GM12878 (cell line): ENCODE measurements at regions not wholly inside any gene's neighbourhood (a gene's known extent, or its start where the extent isn't known, plus 50 kb on each side); places are given as distances from the start of the nearest gene placed in this dataset.

Experiments
- ATAC-seq: fragments of 200-7000 bp; cut with Tn5 transposase; 3 replicates; pipeline ENCODE4 v1.9.1; 2020; ENCODE audit warnings: mild to moderate bottlenecking, moderate library complexity
- BruUV-seq: library from RNA; stranded (reverse); fragments of 400-500 nt; replicated peaks from 2 replicates; lab custom pipeline; 2021; lab: Mats Ljungman, UMichigan
- CTCF ChIA-PET: fragments of 300-600 bp; sonication (Branson Sonifier 250); formaldehyde crosslinking; extraction: SDS; loops from one replicate; lab custom pipeline; 2021; ENCODE audit warnings: inconsistent platforms; lab: Yijun Ruan, JAX
- POLR2A ChIA-PET: fragments of 350-600 bp; formaldehyde crosslinking; extraction: SDS; loops from one replicate; lab custom pipeline; 2021; ENCODE audit warnings: inconsistent platforms; lab: Charles Lee
- RAD21 ChIA-PET: fragments of 300-600 bp; sonication (Branson Sonifier 250); formaldehyde crosslinking; loops from one replicate; lab custom pipeline; 2023; ENCODE audit warnings: antibody characterized with exemption; ENCODE audit not compliant: unreplicated experiment; lab: Charles Lee
- SMC1A ChIA-PET: fragments of 300-600 bp; sonication (Branson Sonifier 250); formaldehyde crosslinking; loops from one replicate; lab custom pipeline; 2023; ENCODE audit not compliant: unreplicated experiment, uncharacterized antibody; lab: Charles Lee
- DNase-seq: peaks from one replicate; pipeline ENCODE4 v3.0.0-alpha.2; 2011; ENCODE audit warnings: low read depth, low spot score
- FAIRE-seq: peaks from 3 replicates; lab custom pipeline; 2011; peaks lifted over from hg19 to GRCh38; lab: Jason Lieb, UNC
- H2AFZ ChIP-seq: 2 replicates; pipeline ENCODE4 v1.6.0; 2011; ENCODE audit warnings: low read depth, low read length, control low read depth; ENCODE audit not compliant: control insufficient read depth
- H3K27ac ChIP-seq: 2 replicates; pipeline ENCODE4 v1.5.1; 2011; ENCODE audit warnings: control low read depth; ENCODE audit not compliant: control insufficient read depth, insufficient read depth
- H3K27me3 ChIP-seq, 2 experiments: replicated peaks in 1 of 2; 2 replicates each; pipeline versions ENCODE4 v1.6.0 to v1.6.1; 2011; ENCODE audit warnings: low read length in 1 of 2; ENCODE audit not compliant: control insufficient read depth in 2 of 2, insufficient read depth in 2 of 2
- H3K36me3 ChIP-seq, 2 experiments: 2 replicates each; pipeline ENCODE4 v1.5.1; 2011; ENCODE audit warnings: low read length in 1 of 2; ENCODE audit not compliant: control insufficient read depth in 2 of 2, insufficient read depth in 2 of 2
- H3K4me1 ChIP-seq: 2 replicates; pipeline ENCODE4 v1.6.1; 2011; ENCODE audit warnings: mild to moderate bottlenecking, low read length, moderate library complexity, mixed read lengths; ENCODE audit not compliant: control insufficient read depth, insufficient read depth
- H3K4me2 ChIP-seq: 2 replicates; pipeline ENCODE4 v1.6.0; 2011; ENCODE audit warnings: control low read depth; ENCODE audit not compliant: control insufficient read depth, insufficient read depth
- H3K4me3 ChIP-seq: fragments of 200-600 bp; sonication (generic); 2 replicates; pipeline ENCODE4 v1.5.1; 2016
- H3K79me2 ChIP-seq: 2 replicates; pipeline ENCODE4 v1.6.0; 2011; ENCODE audit warnings: low read length; ENCODE audit not compliant: control insufficient read depth, insufficient read depth
- H3K9ac ChIP-seq: 2 replicates; pipeline ENCODE4 v1.8.0; 2011; ENCODE audit warnings: low read length, control low read depth, mixed read lengths; ENCODE audit not compliant: control insufficient read depth, insufficient read depth
- H3K9me3 ChIP-seq: replicated peaks from 3 replicates; pipeline ENCODE4 v1.5.1; 2011; ENCODE audit warnings: mild to moderate bottlenecking, low read length; ENCODE audit not compliant: control insufficient read depth, insufficient read depth
- H4K20me1 ChIP-seq: 2 replicates; pipeline ENCODE4 v1.6.0; 2011; ENCODE audit not compliant: control insufficient read depth, insufficient read depth
- CBX3 ChIP-seq: fragments of 200-600 bp; sonication (generic); IDR thresholded peaks from 2 replicates; pipeline ENCODE4 v1.6.1; 2016; ENCODE audit warnings: low read depth, borderline replicate concordance
- CTCF ChIP-seq, 3 experiments: IDR thresholded peaks in 2 of 3; conservative IDR thresholded peaks in 1 of 3; 2 replicates each; pipeline ENCODE4 v1.5.1; 2011; ENCODE audit warnings: low read depth in 3 of 3, low read length in 3 of 3, mild to moderate bottlenecking in 3 of 3, control low read depth in 2 of 3, moderate library complexity in 2 of 3, inconsistent platforms in 1 of 3, mixed read lengths in 1 of 3; ENCODE audit not compliant: control insufficient read depth in 2 of 3, insufficient read depth in 1 of 3; ENCODE audit errors: extremely low read depth in 1 of 3
- FOS ChIP-seq: IDR thresholded peaks from 3 replicates; pipeline ENCODE4 v1.6.1; 2011; ENCODE audit warnings: borderline replicate concordance; ENCODE audit not compliant: insufficient read length; ENCODE audit errors: extremely low read depth
- KAT2A ChIP-seq: conservative IDR thresholded peaks from 2 replicates; pipeline ENCODE4 v1.6.1; 2011; ENCODE audit warnings: low read depth, low read length; ENCODE audit not compliant: control insufficient read depth
- MYB ChIP-seq: fragments of 150-350 bp; IDR thresholded peaks from 2 replicates; pipeline ENCODE4 v1.6.1; 2014; ENCODE audit warnings: mild to moderate bottlenecking, low read depth, low read length, borderline replicate concordance
- WGBS: methylation state at CpG from one replicate; pipeline ENCODE4 v1.1.6; 2016; ENCODE audit warnings: low lambda C conversion rate; ENCODE audit not compliant: insufficient replicate concordance, insufficient coverage; ENCODE audit errors: missing lambda C conversion rate; 5-methylcytosine and 5-hydroxymethylcytosine counted together
- in situ Hi-C: fragments of 300-500 bp; cut with MboI; formaldehyde crosslinking; loops from 9 replicates; pipeline ENCODE4 v1.14.3; 2018; ENCODE audit warnings: mixed read lengths
- intact Hi-C: fragments of 100-400 bp; cut with micrococcal nuclease; formaldehyde crosslinking; loops from one replicate; pipeline ENCODE4 v1.14.2; 2022; ENCODE audit not compliant: unreplicated experiment
- TF ChIP-seq, protein P1 (sequence below): fragments of 450-650 bp; IDR thresholded peaks from 2 replicates; pipeline ENCODE4 v1.6.1; 2016; ENCODE audit warnings: mild to moderate bottlenecking, moderate library complexity, borderline replicate concordance

DNA sequence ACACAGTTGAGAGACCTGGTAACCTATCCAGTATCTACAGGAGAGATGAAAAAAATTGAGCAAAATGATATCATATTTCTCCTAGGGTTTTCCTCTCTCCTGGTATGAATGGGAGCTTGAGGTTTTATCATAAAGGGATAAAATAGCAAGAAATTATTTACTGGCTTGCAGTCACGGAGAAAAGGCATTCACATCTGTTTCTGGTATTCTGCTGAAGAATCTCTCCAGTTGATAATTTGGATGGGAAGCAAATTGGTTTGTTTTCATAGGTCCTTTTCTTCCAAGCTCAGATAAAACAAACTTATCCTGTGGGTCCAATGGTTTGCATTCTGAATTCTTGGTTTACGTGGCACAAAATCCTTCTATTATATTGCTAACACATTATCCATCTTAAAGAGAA is 83.1 kb upstream of the GYPA start:
- no peak for DNase-seq
- Histone ChIP-seq H3K27ac (no peak overlapping the region), H3K4me2 (no peak overlapping the region), H3K4me3 (no peak overlapping the region), H3K27me3 (no peaks in the 10 kb centered on the region), H3K4me1 (no peaks in the 10 kb centered on the region), H4K20me1 (no peaks in the 10 kb centered on the region), H2AFZ (no peak overlapping the region), H3K36me3 (no peaks in the 10 kb centered on the region), H3K9me3 (no peaks in the 10 kb centered on the region), H3K79me2 (no peaks in the 10 kb centered on the region), H3K9ac (no peak overlapping the region)
- ChIA-PET POLR2A (no interaction called here), CTCF (no interaction called here), RAD21 (no interaction called here), SMC1A (no interaction called here)
- in situ Hi-C loops (no loop called here), intact Hi-C loops (no loop called here)
- FAIRE-seq = no peak
- BruUV-seq = no TSS peak
- TF ChIP-seq, protein P1, sequence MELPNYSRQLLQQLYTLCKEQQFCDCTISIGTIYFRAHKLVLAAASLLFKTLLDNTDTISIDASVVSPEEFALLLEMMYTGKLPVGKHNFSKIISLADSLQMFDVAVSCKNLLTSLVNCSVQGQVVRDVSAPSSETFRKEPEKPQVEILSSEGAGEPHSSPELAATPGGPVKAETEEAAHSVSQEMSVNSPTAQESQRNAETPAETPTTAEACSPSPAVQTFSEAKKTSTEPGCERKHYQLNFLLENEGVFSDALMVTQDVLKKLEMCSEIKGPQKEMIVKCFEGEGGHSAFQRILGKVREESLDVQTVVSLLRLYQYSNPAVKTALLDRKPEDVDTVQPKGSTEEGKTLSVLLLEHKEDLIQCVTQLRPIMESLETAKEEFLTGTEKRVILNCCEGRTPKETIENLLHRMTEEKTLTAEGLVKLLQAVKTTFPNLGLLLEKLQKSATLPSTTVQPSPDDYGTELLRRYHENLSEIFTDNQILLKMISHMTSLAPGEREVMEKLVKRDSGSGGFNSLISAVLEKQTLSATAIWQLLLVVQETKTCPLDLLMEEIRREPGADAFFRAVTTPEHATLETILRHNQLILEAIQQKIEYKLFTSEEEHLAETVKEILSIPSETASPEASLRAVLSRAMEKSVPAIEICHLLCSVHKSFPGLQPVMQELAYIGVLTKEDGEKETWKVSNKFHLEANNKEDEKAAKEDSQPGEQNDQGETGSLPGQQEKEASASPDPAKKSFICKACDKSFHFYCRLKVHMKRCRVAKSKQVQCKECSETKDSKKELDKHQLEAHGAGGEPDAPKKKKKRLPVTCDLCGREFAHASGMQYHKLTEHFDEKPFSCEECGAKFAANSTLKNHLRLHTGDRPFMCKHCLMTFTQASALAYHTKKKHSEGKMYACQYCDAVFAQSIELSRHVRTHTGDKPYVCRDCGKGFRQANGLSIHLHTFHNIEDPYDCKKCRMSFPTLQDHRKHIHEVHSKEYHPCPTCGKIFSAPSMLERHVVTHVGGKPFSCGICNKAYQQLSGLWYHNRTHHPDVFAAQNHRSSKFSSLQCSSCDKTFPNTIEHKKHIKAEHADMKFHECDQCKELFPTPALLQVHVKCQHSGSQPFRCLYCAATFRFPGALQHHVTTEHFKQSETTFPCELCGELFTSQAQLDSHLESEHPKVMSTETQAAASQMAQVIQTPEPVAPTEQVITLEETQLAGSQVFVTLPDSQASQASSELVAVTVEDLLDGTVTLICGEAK = no peak
- TF ChIP-seq CBX3 (no peak), FOS (no peak)
- 14% methylated on average over 2 of the region's 2 CpGs for WGBS
- ATAC-seq = no peak

DNA sequence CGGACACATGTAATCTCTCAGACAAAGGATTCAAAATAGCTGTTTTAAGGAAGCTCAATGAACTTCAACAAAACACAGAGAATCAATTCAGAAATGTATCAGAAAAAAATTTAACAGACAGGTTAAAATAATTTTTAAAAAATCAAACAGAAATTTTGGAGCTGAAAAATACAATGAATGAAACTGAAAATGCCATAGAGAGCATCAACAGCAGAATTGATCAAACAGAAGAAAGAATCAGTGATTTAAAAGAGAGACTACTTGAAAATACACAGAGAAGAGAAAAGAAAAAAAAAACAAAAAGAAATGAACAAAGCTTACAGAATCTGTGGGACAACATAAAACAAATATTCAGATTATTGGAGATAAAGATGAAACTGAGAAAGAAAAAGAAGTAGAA is 118.8 kb upstream of the GYPA start:
- no peak overlapping the region for H3K9ac ChIP-seq
- DNase-seq = no peak
- H3K4me3 ChIP-seq = no peak overlapping the region
- ATAC-seq = no peak
- H3K79me2 ChIP-seq = no peaks in the 10 kb centered on the region
- H3K9me3 ChIP-seq = no peaks in the 10 kb centered on the region
- no peaks in the 10 kb centered on the region for H3K4me1 ChIP-seq
- no peaks in the 10 kb centered on the region for H4K20me1 ChIP-seq
- ChIA-PET POLR2A (no interaction called here), CTCF (no interaction called here), SMC1A (interaction anchor here (0.9 kb wide), 1 partner anchor 314 kb away, joined by 3 read pairs; no protein-coding TSS in a partner anchor), RAD21 (no interaction called here)
- intact Hi-C loops = no loop called here
- H3K27ac ChIP-seq = no peak overlapping the region
- no peak overlapping the region for H2AFZ ChIP-seq
- no peak overlapping the region for H3K4me2 ChIP-seq
- WGBS = 85% methylated on average over 1 of the region's 1 CpG
- H3K27me3 ChIP-seq = no peaks in the 10 kb centered on the region
- in situ Hi-C loops = no loop called here
- H3K36me3 ChIP-seq = no peaks in the 10 kb centered on the region
- no peak for FAIRE-seq
- BruUV-seq = no TSS peak
- TF ChIP-seq CTCF (IDR thresholded peaks at IDR 0.05 in 2 of 3, conservative IDR thresholded peaks at IDR 0.05 in 1 of 3; ENCODE audit: control insufficient read depth in 2 of 3, extremely low read depth in 1 of 3, insufficient read depth in 1 of 3, low read depth in 3 of 3, low read length in 3 of 3) = no peak
- no peak for TF ChIP-seq KAT2A
- TF ChIP-seq MYB = no peak
